KBM-7 (cell line): ENCODE measurements at regions not wholly inside any gene's neighbourhood (a gene's known extent, or its start where the extent isn't known, plus 50 kb on each side); places are given as distances from the start of the nearest gene placed in this dataset.
"Not testable (repeated sequence)": the region's sequence is repeated elsewhere in the genome, so short reads cannot be mapped to it uniquely, and the experiment has no call there.

Experiments used
- DNase-seq: peaks from one replicate; pipeline ENCODE4 v3.0.0-alpha.2; 2015
- in situ Hi-C: fragments of 300-500 bp; cut with MboI; formaldehyde crosslinking; loops from 2 replicates; pipeline ENCODE4 v1.14.3; 2020; ENCODE audit warnings: low sequenced_read_pairs, low pct_unique_long_range_greater_than_20kb, mixed read lengths

DNA sequence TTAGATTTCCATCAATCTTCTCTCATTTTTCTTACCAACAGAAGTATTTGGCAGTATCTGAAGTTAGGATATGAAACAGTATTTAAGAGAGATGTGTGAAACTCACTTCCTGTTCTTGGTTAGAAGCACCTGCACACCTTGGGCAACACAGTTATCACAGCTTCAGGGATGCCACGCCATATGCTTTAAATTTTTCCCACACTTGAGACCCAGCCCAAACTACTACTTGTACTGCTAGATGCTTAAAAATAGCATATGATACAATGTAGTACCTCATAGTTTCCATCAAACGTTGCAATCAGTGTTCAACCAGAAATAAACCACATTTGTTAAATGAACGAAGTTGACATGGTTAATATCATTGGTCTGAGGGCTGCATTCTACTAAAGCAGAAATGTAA lies 725.1 kb upstream of the FRG1 start:
- in situ Hi-C loops = no loop called here
- DNase-seq = no peak

DNA sequence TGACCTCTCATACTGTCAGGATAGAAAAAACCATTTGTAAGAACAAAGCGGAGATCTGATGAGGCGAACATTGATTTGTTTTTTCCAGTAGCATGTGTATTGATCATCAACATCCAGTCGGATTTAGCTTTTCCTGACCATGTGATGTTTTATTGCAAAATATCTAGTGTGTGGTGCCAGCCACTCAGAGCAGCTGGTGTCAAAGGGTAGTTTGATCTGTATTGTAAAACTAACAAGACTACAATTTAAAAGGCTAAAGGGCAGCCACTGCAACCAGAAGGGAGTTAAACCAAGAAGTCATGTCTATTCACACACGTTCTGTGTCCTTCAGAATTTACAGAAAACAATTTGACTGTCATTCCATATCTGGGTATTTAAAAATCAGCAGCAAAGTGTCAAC lies 719.0 kb upstream of the FRG1 start:
- in situ Hi-C loops = no loop called here
- no peak for DNase-seq

DNA sequence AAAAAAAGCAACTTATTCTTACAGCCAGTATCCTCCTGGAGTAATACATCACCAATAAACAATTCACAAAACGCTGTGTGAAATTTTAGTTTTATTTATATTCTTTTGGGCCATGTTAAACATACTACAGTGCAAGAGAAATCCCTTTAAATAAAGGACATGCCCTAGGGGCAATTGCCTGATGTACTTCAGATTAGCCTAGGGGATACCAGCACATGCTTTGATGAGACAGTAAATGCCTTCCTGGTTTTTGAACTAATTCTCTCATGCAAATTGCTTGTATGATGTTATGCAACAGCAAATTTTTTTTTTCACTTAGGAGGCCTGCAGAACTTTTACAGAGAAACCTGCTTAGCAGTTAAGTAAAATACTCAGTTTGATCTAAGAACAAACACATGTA lies 711.9 kb upstream of the FRG1 start:
- in situ Hi-C loops = no loop called here

DNA sequence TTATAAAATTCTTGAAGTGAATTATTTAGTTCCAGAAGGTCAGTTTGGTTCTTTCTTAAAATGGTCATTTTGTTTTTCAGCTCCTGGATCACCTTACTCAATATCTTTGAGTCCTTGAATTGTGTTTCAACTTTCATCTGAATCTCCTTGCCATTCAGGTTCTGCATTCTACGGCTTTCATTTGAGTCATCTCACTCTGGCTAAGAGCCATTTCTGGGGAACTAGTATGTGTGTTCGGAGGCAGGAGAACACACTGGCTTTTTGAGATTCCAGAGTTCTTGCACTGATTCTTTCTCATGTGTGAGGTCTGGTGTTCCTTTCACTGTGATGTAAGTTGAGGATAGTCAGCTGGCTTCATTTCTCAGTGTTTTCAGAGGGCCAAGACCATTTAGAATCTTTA lies 708.4 kb upstream of the FRG1 start:
- no peak for DNase-seq
- in situ Hi-C loops = no loop called here

More for the DNA sequence above, 711.9 kb upstream of the FRG1 start:
- DNase-seq = no peak

DNA sequence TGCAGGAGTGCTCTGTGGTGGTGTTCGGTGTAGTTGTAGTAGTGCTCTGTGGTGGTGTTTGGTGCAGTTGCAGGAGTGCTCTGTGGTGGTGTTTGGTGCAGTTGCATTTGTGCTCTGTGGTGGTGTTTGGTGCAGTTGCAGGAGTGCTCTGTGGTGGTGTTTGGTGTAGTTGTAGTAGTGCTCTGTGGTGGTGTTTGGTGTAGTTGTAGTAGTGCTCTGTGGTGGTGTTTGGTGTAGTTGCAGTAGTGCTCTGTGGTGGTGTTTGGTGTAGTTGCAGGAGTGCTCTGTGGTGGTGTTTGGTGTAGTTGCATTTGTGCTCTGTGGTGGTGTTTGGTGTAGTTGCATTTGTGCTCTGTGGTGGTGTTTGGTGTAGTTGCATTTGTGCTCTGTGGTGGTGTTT lies 706.9 kb upstream of the FRG1 start:
- DNase-seq, in situ Hi-C loops: not testable (repeated sequence)

DNA sequence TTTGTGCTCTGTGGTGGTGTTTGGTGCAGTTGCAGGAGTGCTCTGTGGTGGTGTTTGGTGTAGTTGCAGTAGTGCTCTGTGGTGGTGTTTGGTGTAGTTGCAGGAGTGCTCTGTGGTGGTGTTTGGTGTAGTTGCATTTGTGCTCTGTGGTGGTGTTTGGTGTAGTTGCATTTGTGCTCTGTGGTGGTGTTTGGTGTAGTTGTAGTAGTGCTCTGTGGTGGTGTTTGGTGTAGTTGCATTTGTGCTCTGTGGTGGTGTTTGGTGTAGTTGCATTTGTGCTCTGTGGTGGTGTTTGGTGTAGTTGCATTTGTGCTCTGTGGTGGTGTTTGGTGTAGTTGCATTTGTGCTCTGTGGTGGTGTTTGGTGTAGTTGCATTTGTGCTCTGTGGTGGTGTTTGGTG lies 705.7 kb upstream of the FRG1 start:
- DNase-seq, in situ Hi-C loops: not testable (repeated sequence)

DNA sequence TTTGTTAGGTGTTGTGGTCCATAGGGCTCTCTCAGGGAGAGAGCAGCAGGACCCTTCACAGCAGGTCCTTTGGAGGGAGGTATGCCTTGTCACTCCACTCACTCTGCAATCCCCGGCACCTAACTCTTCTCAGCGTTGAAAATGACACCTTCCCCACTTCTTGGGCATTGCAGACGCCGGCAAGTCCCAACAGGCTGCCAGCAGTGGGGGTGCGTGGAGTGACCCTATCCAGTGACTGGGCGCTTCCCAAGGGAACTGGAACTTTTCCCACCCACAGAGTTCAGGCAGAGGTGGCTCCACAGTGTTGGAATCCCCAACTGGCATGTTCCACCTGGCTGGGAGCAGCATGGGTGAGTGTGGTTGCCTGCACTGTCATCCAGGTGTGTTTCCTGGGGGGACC lies 705.1 kb upstream of the FRG1 start:
- no peak for DNase-seq
- in situ Hi-C loops = no loop called here

DNA sequence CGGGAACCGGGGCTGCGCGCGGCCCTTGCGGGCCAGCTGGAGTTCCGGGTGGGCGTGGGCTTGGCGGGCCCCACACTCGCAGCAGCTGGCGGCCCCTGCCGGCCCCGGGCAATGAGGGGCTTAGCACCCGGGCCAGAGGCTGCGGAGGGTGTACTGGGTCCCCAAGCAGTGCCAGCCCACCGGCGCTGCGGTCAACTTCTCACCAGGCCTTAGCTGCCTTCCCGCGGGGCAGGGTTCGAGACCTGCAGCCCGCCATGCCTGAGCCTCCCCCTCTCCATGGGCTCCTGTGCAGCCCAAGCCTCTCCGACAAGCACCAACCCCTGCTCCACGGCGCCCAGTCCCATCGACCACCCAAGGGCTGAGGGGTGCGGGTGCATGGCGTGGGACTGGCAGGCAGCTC lies 704.4 kb upstream of the FRG1 start:
- DNase-seq, in situ Hi-C loops: not testable (repeated sequence)

DNA sequence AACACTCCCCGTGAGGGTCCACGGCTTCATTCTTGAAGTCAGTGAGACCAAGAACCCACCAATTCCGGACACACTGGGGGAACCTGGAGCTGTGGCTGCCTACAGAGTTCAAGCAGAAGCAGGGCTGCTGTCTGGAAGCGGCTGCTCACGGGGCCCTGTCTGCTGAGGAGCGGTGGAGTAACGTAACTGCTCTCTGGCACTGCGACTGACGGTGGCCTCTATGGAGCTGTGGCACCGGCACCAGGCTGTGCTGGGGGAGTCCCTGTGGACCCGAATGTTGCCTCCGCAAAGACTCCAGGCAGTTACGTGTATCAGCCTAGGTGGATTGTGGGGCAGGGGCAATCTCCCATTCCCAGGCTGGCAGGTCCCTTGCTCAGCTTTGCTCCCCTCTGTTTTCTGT lies 703.3 kb upstream of the FRG1 start:
- no peak for DNase-seq
- in situ Hi-C loops = no loop called here

DNA sequence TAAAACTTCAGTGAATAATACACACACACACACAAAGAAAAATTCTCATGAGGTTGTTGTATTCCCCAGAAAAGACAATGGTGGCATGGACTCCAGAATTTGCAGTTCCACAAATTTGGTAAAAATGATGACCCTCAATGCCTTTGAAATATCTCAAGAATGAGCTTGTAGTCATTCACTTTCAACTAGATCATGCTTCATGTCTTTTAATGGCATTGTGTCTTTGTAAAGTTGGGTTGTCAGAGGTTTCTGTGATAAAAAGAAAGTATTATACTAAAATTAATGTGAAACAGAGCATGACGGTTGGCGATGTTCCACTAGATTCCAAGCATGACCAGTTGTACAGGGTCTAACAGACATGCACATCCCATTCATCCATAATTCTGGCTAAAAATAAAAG lies 685.0 kb upstream of the FRG1 start:
- in situ Hi-C loops = no loop called here
- no peak for DNase-seq

DNA sequence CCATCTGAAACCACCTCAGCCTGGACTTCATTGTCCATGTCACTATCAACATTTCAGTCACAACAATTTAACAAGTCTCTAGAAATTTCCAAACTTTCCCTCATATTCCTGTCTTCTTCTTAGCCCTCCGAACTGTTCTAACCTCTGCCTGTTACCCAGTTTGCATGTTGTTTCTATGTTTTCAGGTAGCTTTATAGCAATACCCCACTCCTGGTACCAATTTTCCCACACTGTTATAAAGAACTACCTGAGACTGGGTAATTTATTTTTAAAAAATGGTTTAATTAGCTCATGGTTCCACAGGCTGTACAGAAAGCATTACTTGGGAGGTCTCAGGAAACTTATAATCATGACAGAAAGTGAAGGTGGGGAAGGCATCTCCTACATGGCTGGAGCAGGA lies 679.2 kb upstream of the FRG1 start:
- in situ Hi-C loops = no loop called here
- no peak for DNase-seq

DNA sequence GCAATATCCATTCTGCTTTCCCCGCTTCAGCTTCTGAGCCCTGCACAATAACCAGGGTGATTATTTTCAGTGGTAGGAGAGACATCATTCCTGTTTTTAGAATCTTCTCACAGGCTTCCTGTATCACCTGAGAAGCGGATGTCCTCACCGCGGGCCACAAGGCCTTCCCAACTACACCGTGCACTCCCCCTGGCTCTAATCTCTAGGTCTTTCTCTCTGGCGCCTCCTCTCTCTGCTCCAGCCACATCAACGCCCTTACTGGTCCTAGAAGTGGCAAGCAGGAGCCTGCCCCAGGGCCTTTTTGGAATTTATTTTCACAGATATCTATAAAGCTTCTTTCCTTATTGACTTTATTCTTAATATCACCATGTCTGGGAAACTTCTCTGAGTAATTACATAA lies 675.2 kb upstream of the FRG1 start:
- DNase-seq = no peak
- in situ Hi-C loops = no loop called here

DNA sequence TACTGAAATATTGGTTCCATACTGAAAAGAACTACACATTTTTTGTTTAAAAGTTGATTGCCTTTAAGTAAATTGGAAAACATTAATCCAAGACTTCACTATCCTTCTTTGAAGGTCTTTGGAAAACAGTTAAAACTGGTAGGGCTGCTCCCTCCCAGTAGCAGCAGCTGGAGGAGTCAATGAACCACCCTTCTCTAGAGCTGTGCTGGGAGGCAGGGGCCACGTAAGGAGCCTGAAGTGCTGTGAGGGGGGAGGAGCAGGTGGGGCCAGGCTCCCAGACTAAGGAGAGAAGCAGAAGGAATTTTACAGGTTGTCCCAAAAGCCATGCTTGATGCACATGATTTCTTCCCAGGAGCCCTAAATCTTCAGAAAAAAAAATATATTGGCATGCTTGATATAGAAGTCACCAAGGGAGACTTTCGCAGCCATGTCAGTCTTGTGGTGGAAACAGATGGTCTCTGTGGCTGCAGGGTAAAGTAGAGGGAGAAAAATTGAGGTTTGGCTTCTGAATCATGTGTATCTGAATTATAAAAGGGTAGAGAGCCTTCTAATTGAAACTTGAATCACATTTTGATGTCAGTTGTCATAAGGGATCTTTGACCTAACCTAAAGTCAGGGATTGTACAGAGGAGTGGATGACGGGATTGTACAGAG lies 673.2 kb upstream of the FRG1 start:
- in situ Hi-C loops = no loop called here
- DNase-seq = no peak

DNA sequence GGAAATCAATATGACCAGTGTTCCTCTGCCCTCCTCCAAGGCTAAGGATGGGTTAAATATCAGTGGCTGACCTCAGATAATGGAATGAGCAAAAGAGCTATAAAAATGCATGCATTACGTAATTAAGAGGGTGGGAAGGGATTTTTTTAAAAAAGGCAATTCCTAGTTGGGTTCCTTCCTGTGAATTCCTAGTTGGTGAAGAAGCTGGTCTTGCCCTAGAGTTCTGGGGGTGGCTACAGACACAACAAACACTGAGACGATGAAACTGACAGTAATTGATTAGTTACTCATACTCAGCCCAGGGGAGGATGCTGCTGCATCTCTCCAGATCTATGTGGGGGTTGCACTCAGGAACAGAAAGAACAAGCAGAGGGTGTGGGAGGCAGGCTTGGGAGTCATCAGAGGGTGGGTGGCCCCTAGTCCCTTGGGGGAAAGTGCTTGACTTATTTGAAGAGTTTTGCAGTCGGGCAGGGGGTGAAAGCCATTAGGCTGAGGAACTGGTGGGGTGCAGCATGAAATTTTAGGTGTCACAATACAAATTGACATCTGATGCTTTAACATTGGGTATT lies 662.0 kb upstream of the FRG1 start:
- in situ Hi-C loops = no loop called here
- DNase-seq = no peak

DNA sequence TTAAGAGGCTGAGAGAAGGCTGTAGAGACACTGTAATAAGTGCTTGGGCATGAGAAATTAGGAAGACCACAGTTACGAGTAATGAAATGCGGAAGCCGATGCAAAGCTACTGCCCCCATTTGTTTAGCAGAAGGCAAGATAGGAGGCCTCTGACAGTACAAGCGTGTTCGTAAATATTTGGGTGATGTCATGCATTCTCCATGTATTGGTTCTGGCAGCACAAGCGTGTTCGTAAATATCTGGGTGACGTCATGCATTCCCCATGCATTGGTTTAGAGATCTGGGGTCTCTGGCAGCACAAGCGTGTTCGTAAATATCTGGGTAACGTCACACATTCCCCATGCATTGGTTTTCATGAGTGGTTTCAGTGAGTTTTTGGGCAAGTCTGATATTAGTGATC lies 661.5 kb upstream of the FRG1 start:
- no peak for DNase-seq
- in situ Hi-C loops = no loop called here

DNA sequence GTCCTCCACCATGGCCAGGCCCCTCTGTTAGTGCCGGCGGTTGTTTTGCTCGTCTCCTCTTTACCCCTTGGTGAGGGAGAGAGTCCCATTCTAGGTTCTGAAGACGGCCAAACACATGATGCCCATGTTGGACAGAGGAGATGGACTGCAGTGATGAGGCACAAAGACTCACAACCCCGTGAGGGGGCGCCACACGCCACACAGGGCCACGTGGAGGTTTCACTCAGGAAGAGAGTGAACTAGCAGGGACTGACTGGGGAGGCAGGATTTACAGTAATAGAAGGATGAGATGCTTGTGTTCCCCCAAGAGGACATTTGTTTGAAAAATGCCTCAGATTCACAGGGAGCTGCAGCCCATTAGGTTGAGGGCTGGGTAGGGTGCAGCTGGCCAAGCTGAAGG lies 655.3 kb upstream of the FRG1 start:
- in situ Hi-C loops = no loop called here
- no peak for DNase-seq

DNA sequence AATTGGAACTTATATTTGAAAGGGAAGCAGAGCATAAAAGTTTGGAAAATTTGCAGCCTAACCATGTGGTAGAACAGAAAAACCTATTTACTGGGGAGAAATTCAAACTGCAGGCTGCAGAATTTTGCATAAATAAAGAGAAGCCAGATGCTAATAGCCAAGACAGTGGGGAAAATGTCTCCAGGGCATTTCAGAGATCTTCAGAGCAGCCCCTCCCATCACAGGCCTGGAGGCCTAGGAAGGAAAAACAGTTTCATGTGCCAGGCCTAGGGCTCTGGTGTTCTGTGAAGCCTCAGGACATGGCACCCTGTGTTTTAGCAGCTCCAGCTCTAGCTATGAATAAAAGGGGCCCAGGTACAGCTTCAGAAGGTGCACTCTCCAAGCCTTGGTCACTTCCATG lies 648.7 kb upstream of the FRG1 start:
- in situ Hi-C loops = no loop called here
- no peak for DNase-seq

DNA sequence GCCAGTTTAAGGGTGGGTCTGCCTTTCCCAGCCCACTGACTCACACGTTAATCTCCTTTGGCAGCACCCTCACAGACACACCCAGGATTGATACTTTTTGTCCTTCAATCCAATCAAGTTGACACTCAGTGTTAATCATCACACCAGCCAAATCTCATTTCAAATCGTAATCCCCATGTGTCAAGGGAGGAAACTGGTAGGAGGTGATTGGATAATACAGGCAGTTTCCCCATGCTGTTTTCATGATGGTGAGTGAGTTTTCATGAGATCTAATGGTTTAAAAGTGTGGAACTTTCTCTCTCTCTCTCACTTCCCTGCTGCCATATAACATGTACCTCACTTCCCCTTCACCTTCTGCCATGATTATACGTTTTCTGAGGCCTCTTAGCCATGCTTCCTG lies 647.2 kb upstream of the FRG1 start:
- in situ Hi-C loops = no loop called here
- no peak for DNase-seq

DNA sequence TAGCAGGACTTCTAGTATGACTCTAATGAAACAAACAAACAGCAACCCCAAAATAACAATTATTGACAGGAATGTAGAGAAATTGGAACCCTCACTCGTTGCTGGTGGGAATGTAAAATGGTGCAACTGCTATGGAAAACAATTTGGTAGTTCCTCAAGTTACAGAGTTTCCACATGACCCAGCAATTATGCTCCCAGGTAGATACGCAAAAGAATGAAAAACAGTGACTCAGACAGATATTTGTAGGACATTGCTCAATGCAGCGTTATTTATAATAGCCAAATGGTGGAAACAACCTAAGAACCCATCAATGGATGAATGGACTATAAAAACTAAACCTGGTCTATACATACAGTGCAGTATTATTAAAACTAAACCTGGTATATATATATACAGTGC lies 646.1 kb upstream of the FRG1 start:
- no peak for DNase-seq
- in situ Hi-C loops = no loop called here

DNA sequence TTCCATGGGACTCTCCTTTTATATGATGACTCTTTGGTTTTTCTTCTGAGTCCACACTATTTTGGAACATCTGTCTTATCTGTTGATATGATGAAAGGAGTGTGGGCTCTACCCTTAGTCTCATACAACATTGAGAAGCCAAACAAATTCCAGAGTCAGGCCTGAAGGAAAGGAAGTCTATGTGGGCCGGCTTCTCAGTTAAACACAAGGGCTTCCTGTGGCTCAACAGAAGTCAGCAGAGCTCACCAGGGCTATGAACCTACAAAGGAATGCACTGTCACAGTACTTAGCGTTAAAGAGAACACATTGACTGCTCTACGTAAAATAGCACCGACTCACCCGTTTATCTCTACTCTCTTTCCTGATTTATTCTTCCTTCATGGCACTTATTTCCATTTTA lies 641.0 kb upstream of the FRG1 start:
- DNase-seq = no peak
- in situ Hi-C loops = no loop called here

DNA sequence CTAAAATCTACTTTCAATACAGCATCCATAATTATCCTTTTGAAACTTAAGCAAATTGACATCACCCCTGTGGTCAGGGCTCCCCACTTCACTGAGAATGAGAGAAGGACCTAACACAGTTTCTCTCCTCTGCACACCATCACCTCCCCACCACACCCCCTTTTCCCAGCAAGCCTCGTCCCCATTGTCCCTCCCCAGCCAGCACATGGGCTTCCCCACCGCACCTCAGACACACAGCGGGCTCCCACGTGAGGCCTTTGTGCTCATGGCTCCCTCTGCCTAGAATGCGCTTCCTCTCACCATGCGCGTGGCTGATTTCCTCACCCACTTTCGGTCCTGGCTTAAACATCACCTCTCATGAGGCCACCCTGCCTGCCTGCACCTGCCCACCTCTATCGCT lies 639.0 kb upstream of the FRG1 start:
- in situ Hi-C loops = no loop called here
- no peak for DNase-seq
